ENCODE measurements at regions not wholly inside any gene's neighbourhood (a gene's known extent, or its start where the extent isn't known, plus 50 kb on each side); places are given as distances from the start of the nearest gene placed in this dataset.

GRCh38 chr5:160500786-160501779 lies 79.4 kb downstream of the PTTG1 start:
- TF ChIP-seq CTCF (IDR thresholded peaks at IDR 0.05) (no peak), POLR2A (IDR thresholded peaks at IDR 0.05) (no peak), EP300 (IDR thresholded peaks at IDR 0.05) (no peak)

All from ovary (tissue), 3 donors.